GM12878 (cell line): ENCODE measurements at regions not wholly inside any gene's neighbourhood (a gene's known extent, or its start where the extent isn't known, plus 50 kb on each side); places are given as distances from the start of the nearest gene placed in this dataset.

Experiments used
- ATAC-seq: fragments of 200-7000 bp; cut with Tn5 transposase; 3 replicates; pipeline ENCODE4 v1.9.1; 2020; ENCODE audit warnings: mild to moderate bottlenecking, moderate library complexity
- BruUV-seq: library from RNA; stranded (reverse); fragments of 400-500 nt; replicated peaks from 2 replicates; lab custom pipeline; 2021; lab: Mats Ljungman, UMichigan
- CTCF ChIA-PET: fragments of 300-600 bp; sonication (Branson Sonifier 250); formaldehyde crosslinking; extraction: SDS; loops from one replicate; lab custom pipeline; 2021; ENCODE audit warnings: inconsistent platforms; lab: Yijun Ruan, JAX
- POLR2A ChIA-PET: fragments of 350-600 bp; formaldehyde crosslinking; extraction: SDS; loops from one replicate; lab custom pipeline; 2021; ENCODE audit warnings: inconsistent platforms; lab: Charles Lee
- RAD21 ChIA-PET: fragments of 300-600 bp; sonication (Branson Sonifier 250); formaldehyde crosslinking; loops from one replicate; lab custom pipeline; 2023; ENCODE audit warnings: antibody characterized with exemption; ENCODE audit not compliant: unreplicated experiment; lab: Charles Lee
- SMC1A ChIA-PET: fragments of 300-600 bp; sonication (Branson Sonifier 250); formaldehyde crosslinking; loops from one replicate; lab custom pipeline; 2023; ENCODE audit not compliant: unreplicated experiment, uncharacterized antibody; lab: Charles Lee
- DNase-seq: peaks from one replicate; pipeline ENCODE4 v3.0.0-alpha.2; 2011; ENCODE audit warnings: low read depth, low spot score
- FAIRE-seq: peaks from 3 replicates; lab custom pipeline; 2011; peaks lifted over from hg19 to GRCh38; lab: Jason Lieb, UNC
- H2AFZ ChIP-seq: 2 replicates; pipeline ENCODE4 v1.6.0; 2011; ENCODE audit warnings: low read depth, low read length, control low read depth; ENCODE audit not compliant: control insufficient read depth
- H3K27ac ChIP-seq: 2 replicates; pipeline ENCODE4 v1.5.1; 2011; ENCODE audit warnings: control low read depth; ENCODE audit not compliant: control insufficient read depth, insufficient read depth
- H3K27me3 ChIP-seq, 2 experiments: replicated peaks in 1 of 2; 2 replicates each; pipeline versions ENCODE4 v1.6.0 to v1.6.1; 2011; ENCODE audit warnings: low read length in 1 of 2; ENCODE audit not compliant: control insufficient read depth in 2 of 2, insufficient read depth in 2 of 2
- H3K36me3 ChIP-seq, 2 experiments: 2 replicates each; pipeline ENCODE4 v1.5.1; 2011; ENCODE audit warnings: low read length in 1 of 2; ENCODE audit not compliant: control insufficient read depth in 2 of 2, insufficient read depth in 2 of 2
- H3K4me1 ChIP-seq: 2 replicates; pipeline ENCODE4 v1.6.1; 2011; ENCODE audit warnings: mild to moderate bottlenecking, low read length, moderate library complexity, mixed read lengths; ENCODE audit not compliant: control insufficient read depth, insufficient read depth
- H3K4me2 ChIP-seq: 2 replicates; pipeline ENCODE4 v1.6.0; 2011; ENCODE audit warnings: control low read depth; ENCODE audit not compliant: control insufficient read depth, insufficient read depth
- H3K4me3 ChIP-seq: fragments of 200-600 bp; sonication (generic); 2 replicates; pipeline ENCODE4 v1.5.1; 2016
- H3K79me2 ChIP-seq: 2 replicates; pipeline ENCODE4 v1.6.0; 2011; ENCODE audit warnings: low read length; ENCODE audit not compliant: control insufficient read depth, insufficient read depth
- H3K9ac ChIP-seq: 2 replicates; pipeline ENCODE4 v1.8.0; 2011; ENCODE audit warnings: low read length, control low read depth, mixed read lengths; ENCODE audit not compliant: control insufficient read depth, insufficient read depth
- H3K9me3 ChIP-seq: replicated peaks from 3 replicates; pipeline ENCODE4 v1.5.1; 2011; ENCODE audit warnings: mild to moderate bottlenecking, low read length; ENCODE audit not compliant: control insufficient read depth, insufficient read depth
- H4K20me1 ChIP-seq: 2 replicates; pipeline ENCODE4 v1.6.0; 2011; ENCODE audit not compliant: control insufficient read depth, insufficient read depth
- ASH2L ChIP-seq: fragments of 300-600, 200-600 bp; sonication (generic); IDR thresholded peaks from 2 replicates; pipeline ENCODE4 v1.6.1; 2017; ENCODE audit warnings: low read depth, mild to moderate bottlenecking, borderline replicate concordance
- CEBPZ ChIP-seq: fragments of 150-350 bp; IDR thresholded peaks from 2 replicates; pipeline ENCODE4 v1.6.1; 2016; ENCODE audit warnings: low read depth, low read length
- CHD2 ChIP-seq: IDR thresholded peaks from 2 replicates; pipeline ENCODE4 v1.6.1; 2011; ENCODE audit warnings: low read depth, low read length, improper control_type of control experiment, borderline replicate concordance
- HDAC2 ChIP-seq: fragments of 200-600 bp; sonication (generic); IDR thresholded peaks from 2 replicates; pipeline ENCODE4 v1.6.1; 2017
- MTA2 ChIP-seq: fragments of 450-650 bp; IDR thresholded peaks from 2 replicates; pipeline ENCODE4 v1.6.1; 2016; ENCODE audit warnings: low read depth, mild to moderate bottlenecking, moderate library complexity
- RBBP5 ChIP-seq: fragments of 200-600 bp; sonication (generic); conservative IDR thresholded peaks from 2 replicates; pipeline ENCODE4 v1.6.1; 2016
- ZNF217 ChIP-seq: fragments of 450-650 bp; IDR thresholded peaks from 2 replicates; pipeline ENCODE4 v1.6.1; 2017; ENCODE audit warnings: antibody characterized with exemption, mild to moderate bottlenecking
- ZZZ3 ChIP-seq: IDR thresholded peaks from 2 replicates; pipeline ENCODE4 v1.6.1; 2011; ENCODE audit warnings: low read depth; ENCODE audit not compliant: control insufficient read depth, insufficient read length
- WGBS: methylation state at CpG from one replicate; pipeline ENCODE4 v1.1.6; 2016; ENCODE audit warnings: low lambda C conversion rate; ENCODE audit not compliant: insufficient replicate concordance, insufficient coverage; ENCODE audit errors: missing lambda C conversion rate; 5-methylcytosine and 5-hydroxymethylcytosine counted together
- in situ Hi-C: fragments of 300-500 bp; cut with MboI; formaldehyde crosslinking; loops from 9 replicates; pipeline ENCODE4 v1.14.3; 2018; ENCODE audit warnings: mixed read lengths
- intact Hi-C: fragments of 100-400 bp; cut with micrococcal nuclease; formaldehyde crosslinking; loops from one replicate; pipeline ENCODE4 v1.14.2; 2022; ENCODE audit not compliant: unreplicated experiment

- no TSS peak for BruUV-seq
- SMC1A ChIA-PET = no interaction called here
- intact Hi-C loops = no loop called here
- H3K4me1 ChIP-seq = no peaks in the 10 kb centered on the region
- no peak overlapping the region for H2AFZ ChIP-seq
- H3K9me3 ChIP-seq = no peaks in the 10 kb centered on the region; the same call in 2 of the 3 replicates
- FAIRE-seq (no peak), ATAC-seq (no peak), DNase-seq (no peak)
- CTCF ChIA-PET = no interaction called here
- no peak overlapping the region for H3K9ac ChIP-seq
- no peaks in the 10 kb centered on the region for H3K27me3 ChIP-seq
- no peaks in the 10 kb centered on the region for H3K79me2 ChIP-seq
- H3K36me3 ChIP-seq = no peaks in the 10 kb centered on the region
- no peak overlapping the region for H3K4me3 ChIP-seq
- 23% methylated on average over 4 of the region's 4 CpGs for WGBS
- H3K4me2 ChIP-seq = no peak overlapping the region
- no peak for TF ChIP-seq ZNF217
- no peak for TF ChIP-seq HDAC2
- no peak for TF ChIP-seq CEBPZ
- no peak for TF ChIP-seq RBBP5
- no peak for TF ChIP-seq CHD2
- TF ChIP-seq ZZZ3 = no peak
- TF ChIP-seq MTA2 = no peak
- no peak for TF ChIP-seq ASH2L
- POLR2A ChIA-PET = no interaction called here
- in situ Hi-C loops = loop anchor here (25.0 kb wide), 1 partner anchor 91 kb away; no protein-coding TSS in a partner anchor
- RAD21 ChIA-PET = no interaction called here
- no peak overlapping the region for H3K27ac ChIP-seq
- H4K20me1 ChIP-seq = no peaks in the 10 kb centered on the region
These were observed 198.6 kb upstream of the CDH4 start for GRCh38 chr20:61053487-61053886.
